H4 (cell line): ENCODE measurements at regions not wholly inside any gene's neighbourhood (a gene's known extent, or its start where the extent isn't known, plus 50 kb on each side); places are given as distances from the start of the nearest gene placed in this dataset.
A peak's percentile ranks its signal among the peaks of the same experiment; 100 is the strongest.

Experiments
- DNase-seq: peaks from one replicate; pipeline ENCODE4 v3.0.0-alpha.2; 2015; ENCODE audit warnings: low spot score

DNA sequence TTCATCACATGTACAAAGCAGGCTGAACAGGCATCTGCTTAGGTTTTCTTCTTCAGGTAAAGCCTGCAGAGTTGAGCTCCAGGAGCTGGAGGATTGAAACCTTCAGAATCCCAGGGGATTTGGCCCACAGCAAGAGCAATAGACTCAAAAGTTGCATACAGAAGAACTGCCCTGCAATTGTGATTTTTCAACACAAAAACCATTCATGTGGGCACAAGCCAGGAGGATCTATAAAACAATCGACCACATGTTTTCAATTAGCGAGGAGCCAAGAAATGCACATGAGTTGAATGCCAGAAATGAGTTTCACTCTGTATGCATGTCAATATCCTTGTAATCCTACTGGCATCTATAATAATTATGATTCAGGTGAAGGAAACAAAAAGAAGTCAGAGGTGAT, 576.4 kb downstream of the HDGFL1 start:
- DNase-seq, result no peak

DNA sequence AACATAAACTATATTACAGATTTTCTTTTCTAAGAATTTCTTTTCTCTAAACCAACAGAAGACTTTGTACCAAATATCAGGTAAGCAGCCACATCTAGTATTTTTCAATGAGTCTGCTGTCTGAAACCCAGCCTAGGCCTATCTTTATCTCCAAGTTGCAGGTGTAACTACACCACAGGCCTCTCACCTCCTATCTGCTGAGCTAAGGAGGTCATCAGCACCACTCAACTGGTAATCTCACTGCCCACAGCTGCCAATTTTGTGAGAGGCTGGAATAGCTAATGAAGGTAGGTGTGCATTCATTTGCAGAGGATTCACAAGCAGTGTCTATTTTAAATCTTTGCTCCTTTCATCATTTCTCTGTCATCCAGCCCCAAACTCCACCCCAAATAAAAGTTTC, 584.8 kb downstream of the HDGFL1 start:
- DNase-seq, result no peak

DNA sequence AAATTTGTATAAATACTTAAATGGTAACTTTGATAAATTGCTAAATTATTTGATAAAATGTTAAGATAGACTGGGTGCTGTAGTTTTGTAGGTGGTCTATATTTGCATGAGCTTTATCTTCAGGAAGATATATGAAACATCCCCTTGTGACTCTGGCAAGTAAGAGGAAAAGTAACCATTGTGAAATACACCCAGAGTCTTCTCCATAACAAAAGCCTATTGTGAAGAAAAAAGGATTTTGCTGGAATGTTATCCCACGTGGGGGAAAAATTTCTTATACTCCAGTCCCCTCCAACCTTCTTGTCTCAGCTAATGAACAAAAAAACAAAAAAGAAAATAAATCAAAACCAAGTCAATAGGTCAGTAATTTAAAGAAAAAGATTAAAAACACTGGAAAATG, 600.7 kb downstream of the HDGFL1 start:
- no peak for DNase-seq

DNA sequence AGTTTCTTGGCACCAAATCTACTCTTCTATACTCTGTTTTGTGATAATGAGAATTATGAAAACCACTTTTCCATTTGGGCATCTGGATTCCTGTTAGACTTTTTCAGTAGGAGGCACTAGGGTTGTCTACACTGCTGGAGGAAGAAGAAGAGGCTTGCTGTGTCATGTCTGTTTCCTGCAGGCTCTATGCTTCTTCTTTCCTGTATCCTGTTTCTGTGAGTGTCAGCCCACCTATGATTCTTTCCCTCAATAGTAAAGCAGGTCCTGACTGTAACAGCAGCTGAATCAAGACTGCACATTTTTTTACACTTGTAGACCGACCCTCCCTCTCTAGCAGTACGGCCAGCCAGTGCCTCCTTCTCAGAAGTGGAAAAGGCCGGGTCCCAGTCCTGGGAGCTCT, 603.9 kb downstream of the HDGFL1 start:
- no peak for DNase-seq

DNA sequence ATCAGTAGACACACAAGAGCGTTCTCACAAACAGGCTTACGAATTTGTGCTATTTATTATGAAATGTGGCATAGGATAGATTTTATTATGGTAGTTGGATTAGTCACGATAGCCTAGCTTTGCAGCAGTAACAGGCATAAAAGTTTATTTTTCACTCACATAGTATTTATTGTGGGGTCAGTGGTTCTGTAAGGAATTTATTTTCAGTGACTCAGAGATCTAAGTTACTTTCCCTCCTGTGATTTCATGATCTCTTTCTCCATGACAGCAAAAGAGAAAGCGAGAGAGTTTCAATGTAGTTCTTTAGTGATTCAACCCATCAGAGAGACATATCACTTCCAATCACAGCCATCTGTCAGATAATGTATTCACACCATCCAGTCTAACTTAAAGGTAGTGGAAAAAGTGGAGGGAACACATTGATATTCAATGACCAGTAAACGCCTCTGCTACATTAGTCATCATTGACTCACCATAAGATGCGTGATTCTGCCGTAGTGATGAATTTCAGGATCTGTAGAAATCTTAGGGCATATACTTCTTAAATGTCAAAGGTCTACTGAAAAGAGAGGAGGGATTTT, 605.5 kb downstream of the HDGFL1 start:
- DNase-seq, result peak; percentile 79

DNA sequence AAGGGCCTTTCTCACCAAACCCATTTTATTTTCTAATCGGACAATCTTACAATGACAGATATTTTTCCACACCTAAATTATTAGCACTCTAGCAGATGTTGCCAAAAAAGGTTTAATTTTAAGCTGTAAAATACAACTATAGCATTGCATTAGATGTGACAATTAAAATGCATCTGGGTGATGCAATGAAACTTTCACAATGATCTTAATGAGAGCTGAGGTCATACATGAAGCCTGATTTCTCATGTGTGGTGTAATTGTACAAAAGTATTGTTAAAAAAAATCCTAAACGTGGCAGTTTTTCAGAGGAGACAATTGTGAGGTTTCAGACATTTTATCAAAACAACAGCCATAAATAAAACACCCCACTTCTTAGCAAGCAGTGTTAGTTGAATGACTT, 606.0 kb downstream of the HDGFL1 start:
- DNase-seq, result no peak

DNA sequence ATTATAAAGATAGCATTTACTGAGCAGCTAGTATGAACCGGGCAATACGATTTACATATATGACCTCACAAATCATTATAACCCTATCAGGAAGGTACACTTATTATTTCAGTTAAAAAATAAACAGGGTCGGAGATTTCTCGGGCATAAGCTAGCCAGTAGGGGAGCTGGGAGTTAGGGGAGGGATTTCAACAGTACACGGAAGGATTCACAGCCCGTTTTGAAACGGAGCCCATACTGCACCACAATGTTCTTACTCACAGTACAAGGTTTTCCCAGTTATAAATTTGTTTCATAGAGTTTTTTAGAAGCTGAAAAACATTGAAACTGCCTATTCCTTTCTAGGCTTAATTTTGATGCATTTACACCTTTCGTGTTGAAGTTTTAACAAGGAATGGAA, 607.1 kb downstream of the HDGFL1 start:
- no peak for DNase-seq

DNA sequence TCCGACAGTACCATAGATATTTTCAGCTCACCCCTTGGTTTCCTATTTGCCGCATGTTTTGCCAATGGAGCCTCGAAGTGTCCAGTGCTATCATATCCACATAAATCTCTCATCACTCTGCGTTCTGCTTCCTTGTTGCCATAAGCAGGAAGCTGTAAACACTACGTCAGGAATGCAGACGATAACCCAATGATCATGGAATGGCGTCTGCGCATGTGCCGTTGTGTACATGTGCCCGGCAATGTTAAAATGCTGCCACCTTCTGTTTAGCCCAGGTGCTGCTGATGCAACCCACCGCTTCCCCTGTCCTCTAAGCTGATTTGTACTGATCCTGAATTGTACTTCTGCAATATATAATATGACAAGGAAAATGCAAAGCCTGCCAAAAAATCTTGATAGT, 607.5 kb downstream of the HDGFL1 start:
- no peak for DNase-seq

DNA sequence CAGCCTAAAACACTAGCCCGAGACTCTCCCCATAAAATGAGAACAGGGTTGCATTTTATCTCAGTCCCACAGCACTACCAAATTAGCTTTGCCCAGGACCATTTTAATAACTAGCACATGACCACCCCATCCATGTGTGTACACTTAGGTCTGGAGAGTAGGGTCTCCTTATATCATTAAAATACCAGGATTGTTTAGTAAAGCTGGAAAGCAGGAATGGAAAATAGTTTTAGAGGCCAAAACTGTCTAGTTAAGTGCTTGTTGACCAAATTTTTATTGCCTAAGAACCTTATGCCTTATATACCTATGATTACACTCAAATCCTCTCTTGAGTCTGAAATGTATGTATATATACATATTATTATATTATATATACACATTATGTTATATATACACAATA, 608.4 kb downstream of the HDGFL1 start:
- DNase-seq, result no peak

DNA sequence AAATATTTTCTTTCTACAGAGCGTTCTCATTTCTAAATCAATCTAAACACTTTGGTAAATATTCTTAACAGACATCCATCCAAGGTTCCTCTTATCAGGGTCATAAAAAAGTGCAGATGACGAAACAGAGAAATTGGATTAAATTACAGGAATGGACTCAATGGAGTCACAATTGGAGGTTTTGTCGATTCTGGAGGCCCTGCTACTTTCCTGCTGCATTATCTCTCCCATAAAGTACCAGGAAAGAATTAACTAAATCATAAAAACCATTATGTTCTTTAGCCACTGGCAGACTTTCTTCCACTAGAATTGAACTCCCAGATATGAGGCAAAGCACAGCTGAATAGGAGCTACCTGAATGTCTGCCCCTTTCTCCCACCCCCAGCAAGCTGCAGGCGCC, 610.6 kb downstream of the HDGFL1 start:
- no peak for DNase-seq

DNA sequence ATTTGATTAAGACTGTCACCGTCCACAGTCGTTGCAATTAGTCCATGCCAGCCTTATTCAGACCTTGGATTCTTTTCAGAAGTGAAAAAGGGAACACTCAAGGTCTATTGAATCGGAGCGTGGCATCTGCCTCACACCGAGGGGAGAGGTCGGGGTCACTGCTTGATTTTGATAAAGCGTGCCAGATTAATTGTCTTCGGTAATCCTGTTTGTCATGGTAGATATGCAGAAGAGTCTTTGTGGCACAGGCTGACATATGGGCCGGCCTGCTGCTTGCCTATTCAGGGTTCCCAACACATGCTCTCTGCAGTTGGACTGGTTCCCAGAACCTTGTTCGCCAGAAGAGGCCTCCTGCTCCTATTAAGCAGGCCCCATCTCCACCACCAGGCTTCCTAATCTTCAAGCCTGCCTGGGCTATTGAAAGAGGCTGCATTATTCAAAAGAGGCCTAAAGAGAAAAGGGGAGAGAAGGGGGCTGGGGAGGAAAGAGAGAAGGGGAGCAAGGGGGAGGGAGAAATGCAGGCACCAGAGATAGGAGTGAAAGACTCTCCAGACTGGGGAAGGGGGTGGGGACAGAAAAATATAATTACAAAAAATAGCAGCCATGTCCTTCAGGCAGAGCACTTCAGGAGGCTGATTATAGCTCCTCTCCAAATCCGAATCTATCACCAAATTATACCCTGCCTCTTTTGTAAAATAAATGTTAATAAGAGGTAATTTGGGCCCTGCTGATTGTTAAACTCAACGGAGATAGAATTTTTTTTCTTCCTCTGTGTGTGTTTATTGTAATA, 611.3 kb downstream of the HDGFL1 start:
- peak; percentile 74 for DNase-seq

DNA sequence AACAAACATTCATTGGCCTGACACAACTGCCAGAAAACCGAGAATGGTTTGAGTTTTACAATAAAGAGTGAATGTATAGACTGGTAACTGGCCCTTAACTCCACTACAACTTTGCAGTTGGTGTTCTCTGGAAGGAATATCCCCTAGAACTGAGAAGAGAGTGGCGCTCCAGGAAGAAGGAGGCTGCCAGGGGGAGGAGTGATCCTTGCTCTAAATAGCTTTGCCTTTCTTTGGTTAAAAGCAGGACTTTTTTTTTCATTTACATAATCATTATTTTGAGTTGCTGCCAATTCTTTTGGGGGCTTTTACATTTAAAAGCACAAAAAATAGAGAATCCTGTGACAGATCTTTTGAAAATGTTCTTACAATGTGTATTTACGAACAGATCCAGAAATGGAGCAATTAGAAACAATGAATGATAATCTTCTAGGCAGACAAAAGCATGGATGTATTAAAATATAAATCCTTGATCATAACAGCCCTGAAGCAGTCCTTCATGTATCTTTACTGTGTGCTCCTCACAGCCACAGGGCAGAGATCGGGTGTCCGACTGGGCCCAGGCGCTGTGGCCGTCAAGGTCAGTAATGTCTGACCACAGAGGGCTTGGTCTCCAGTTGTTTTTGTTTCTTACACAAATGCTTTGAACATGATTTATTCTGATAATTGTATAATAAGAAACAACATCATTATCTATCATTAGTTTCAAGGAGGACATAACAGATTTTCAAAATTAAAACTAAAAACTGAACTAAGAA, 612.2 kb downstream of the HDGFL1 start:
- DNase-seq, result no peak

DNA sequence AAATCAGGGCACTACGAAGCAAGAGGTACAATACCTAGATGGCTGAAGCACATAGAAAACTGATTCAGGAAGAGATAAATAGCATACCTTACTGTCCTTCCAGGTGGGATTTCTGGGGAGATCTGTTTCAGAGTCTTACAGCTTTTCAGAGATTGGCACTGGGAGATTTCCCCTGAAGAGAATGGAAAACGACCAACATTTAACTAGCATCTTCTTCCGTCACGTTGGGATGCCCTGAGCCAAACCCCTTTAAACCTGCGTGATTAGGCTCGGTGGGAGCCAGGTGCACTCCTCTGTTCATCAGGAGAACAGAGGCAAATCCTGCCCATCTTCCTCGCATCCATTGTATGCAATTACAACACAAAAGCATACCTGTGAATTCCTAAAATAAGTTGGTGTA, 614.5 kb downstream of the HDGFL1 start:
- DNase-seq, result no peak

DNA sequence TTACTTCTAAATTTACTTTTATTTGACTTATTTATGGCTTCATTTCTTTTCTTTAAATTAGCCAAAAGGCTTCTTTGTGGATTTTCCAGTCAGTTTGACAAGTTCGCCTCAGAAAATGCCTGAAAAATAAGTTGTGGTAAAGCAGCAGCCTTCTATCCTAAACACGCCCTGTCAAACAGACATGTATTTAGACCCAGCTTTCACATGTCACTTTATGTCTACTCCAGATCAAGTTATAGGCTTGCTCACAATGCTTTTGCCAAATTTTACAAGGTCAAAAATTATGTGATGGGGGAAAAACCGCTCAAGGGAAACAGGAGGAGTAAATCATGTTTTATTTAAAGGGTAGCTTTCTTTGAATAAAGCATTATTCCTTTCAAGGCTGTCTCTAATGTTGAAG, 615.0 kb downstream of the HDGFL1 start:
- DNase-seq, result no peak

DNA sequence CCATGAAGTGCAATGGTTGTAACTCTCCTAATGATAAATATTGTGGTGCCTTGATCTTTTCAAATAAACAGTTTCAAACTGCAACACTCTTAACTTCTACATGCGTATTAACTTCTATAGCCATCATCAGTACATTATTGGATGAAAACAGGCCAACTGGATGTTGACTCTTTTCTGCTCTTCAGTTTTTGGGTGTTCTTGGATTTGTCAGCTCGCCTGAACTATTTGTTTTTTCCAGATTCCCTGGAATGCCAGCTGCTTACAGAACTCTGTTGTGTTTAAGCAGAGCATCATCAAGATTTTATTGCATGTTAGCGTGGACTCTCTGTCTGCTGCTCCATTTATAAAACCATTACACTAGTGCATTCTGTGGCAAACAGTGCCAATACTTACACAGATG, 626.1 kb downstream of the HDGFL1 start:
- DNase-seq, result no peak

DNA sequence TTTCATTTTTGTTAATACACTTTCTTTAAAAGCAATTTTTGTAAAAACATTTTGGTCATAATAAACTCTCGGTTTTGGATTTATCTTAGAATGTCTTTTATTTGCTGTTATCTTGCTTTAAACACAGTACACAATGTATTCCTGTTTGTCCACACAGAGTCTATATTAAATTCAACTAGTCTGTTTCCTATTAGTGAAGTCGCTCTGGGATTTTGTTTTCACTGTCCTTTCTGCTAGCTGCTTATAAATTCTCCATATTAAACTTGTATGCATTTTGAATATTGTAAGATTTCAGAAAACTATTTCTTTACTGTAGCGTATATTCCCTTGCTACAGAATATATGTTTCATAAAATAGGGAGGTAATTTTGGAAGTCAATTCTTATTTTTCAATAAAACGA, 630.2 kb downstream of the HDGFL1 start:
- DNase-seq, result no peak

DNA sequence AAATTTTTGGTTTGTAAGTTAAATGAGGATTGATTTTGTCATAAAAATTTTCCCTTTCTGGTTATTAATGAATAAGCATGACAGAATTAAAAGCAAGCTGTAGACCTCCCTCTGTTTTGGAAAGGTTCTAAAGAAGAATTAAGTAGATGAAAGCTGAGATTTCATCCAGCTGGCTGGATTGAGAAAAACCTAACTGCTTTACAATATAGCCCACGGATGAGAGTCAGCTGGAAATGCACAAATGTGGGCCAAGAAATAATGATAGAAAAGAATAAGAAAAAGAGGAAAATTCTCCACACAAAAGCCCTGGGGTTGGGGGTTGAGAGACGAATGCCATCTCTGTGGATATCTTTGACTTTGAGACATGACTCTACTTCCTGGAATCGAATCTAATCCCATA, 631.6 kb downstream of the HDGFL1 start:
- no peak for DNase-seq

DNA sequence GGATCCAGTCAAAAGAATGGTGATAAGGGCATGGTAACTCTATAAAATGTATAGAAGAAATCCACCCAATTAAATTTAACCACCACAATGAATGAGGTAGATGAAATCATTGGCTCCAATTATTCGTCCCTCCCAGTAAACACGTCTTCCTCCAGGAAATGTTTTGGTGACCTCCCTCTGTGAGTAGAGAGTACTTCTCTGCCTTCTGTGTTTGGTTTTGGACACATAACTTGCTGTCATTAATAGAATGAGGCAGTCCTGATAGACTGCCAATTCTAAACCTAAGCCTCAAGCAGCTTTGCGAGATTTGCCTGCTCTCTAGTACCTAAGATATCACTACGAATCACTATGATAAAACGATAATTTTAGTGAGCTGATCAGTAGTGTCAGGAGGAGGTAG, 632.8 kb downstream of the HDGFL1 start:
- DNase-seq, result no peak

DNA sequence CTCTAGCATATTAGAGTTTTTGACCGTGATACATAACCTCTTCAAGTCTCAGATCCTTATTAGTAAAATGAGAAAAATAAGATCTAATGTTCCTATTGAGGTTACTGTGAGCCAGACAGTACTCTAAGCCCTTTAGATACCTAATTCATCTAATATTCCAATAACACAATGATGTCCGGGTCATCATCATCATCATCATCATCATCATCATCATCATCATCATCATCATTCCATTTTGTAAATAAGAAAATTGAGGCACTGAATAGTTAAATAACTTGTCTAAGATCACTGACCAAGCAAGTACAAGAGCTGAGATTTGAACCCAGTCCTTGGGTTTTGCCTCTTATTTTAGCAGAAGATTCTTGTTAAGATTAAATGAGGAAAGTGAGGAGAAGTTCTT, 643.0 kb downstream of the HDGFL1 start:
- DNase-seq, result no peak

DNA sequence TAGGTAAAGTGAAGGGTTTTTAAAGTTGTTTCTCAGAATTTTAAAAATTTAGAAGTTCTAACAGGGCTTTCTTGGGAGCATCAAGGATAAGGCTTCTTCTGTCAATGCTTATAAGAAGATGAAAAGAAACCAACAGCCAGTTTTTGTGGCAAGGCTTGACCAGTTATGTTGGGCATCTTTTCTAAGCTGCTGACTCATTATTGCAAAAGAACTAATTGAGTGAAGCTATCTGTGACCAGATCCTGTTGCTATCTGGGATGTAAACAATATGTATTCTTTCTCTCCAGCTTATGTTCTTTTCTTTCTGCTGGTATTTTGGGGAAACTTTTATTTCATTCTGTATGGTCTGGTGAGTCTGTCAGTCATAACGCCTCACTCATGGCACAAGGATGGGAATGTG, 643.8 kb downstream of the HDGFL1 start:
- peak; percentile 51 for DNase-seq

DNA sequence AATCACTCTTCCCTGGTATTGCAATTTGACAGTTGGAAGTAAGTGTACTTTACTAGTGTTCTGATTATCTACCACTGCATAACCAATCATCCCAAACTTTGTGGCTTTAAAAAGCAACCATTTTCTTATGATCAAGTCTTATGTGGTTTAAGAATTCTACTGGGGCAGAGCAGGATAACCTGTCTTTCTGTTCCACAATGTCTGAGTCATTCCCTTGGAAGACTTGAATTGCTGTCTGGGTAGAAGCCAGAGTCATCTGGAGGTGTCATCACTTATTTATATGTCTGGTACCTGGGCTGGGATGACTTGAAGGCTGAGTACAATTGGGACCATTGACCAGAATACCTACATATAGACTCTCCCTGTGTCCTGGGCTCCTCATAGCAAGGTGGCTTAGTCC, 644.3 kb downstream of the HDGFL1 start:
- DNase-seq, result no peak

DNA sequence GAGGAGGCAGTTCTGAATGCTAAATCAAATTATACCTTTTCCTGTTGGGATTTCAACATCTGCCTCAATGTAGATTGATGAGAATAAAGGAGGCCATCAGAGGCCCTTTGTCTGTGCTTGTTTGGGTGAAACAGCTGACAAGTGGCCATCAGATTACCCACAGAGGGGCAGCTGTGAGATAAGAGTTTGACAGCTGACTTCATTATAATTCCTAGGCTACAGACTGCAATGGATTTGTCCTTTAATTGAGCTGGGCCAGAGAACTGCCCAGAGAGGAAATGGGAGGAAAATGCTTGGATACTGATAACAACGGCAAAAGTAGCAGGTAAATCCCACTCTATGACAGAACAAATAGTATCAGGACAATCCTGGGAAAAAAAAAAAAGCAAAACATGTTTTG, 649.4 kb downstream of the HDGFL1 start:
- no peak for DNase-seq

DNA sequence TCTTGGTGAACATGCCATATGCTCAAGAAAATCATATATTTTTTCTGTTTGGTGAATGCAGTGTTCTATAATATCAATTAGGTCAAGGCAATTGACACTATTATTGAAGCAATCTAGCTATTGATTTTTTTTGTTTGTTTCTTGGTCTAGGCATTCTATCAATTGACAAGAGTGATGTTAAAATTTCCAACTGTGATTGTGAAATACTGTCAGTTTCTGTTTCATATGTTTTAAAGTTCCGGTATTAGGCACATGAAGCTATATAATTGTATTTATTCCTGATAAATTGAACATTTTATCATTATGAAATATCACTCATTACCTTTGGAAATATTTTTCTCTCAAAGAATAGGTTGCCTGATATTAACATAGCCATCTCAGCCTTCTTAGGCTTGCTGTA, 653.4 kb downstream of the HDGFL1 start:
- DNase-seq, result no peak
